WERI-Rb-1 (cell line): ENCODE measurements at regions not wholly inside any gene's neighbourhood (a gene's known extent, or its start where the extent isn't known, plus 50 kb on each side); places are given as distances from the start of the nearest gene placed in this dataset.
A peak's percentile ranks its signal among the peaks of the same experiment; 100 is the strongest.

Experiments used
- DNase-seq: peaks from one replicate; pipeline ENCODE4 v3.0.0-alpha.2; 2020
- H3K27ac ChIP-seq: fragments of 250-450 bp; sonication (Bioruptor Pico); 2 replicates; pipeline ENCODE4 v1.5.1; 2020; ENCODE audit warnings: mild to moderate bottlenecking, moderate library complexity
- H3K27me3 ChIP-seq: fragments of 250-450 bp; sonication (Bioruptor Pico); 2 replicates; pipeline ENCODE4 v1.5.1; 2021; ENCODE audit warnings: mild to moderate bottlenecking, low read depth, moderate library complexity; ENCODE audit not compliant: insufficient read depth, severe bottlenecking
- H3K36me3 ChIP-seq: fragments of 250-450 bp; sonication (Bioruptor Pico); 2 replicates; pipeline ENCODE4 v1.5.1; 2020; ENCODE audit warnings: mild to moderate bottlenecking, moderate library complexity
- H3K4me3 ChIP-seq: 2 replicates; pipeline ENCODE4 v1.5.1; 2011; ENCODE audit warnings: low read depth, mild to moderate bottlenecking, control low read depth, low read length
- H3K9me3 ChIP-seq: fragments of 250-450 bp; sonication (Bioruptor Pico); 2 replicates; pipeline ENCODE4 v1.5.1; 2021; ENCODE audit warnings: mild to moderate bottlenecking, moderate library complexity; ENCODE audit not compliant: severe bottlenecking
- CTCF ChIP-seq: IDR thresholded peaks from 2 replicates; pipeline ENCODE4 v1.5.1; 2011; ENCODE audit warnings: low read depth, mild to moderate bottlenecking, control low read depth, inconsistent platforms, low read length

- H3K27ac ChIP-seq, result no peak overlapping the region
- no peaks in the 10 kb centered on the region for H3K27me3 ChIP-seq
- no peak for DNase-seq
- H3K9me3 ChIP-seq, result no peaks in the 10 kb centered on the region
- H3K36me3 ChIP-seq, result peaks cover 4% of the 10 kb centered on the region
- H3K4me3 ChIP-seq, result no peak overlapping the region
- no peak for TF ChIP-seq CTCF
Measured at GRCh38 chr1:39122056-39122455, 82.4 kb upstream of the MACF1 start.

- no peak for DNase-seq
- H3K9me3 ChIP-seq, result no peaks in the 10 kb centered on the region
- TF ChIP-seq CTCF, result no peak
- H3K27me3 ChIP-seq, result no peaks in the 10 kb centered on the region
- no peak overlapping the region for H3K4me3 ChIP-seq
- no peak overlapping the region for H3K27ac ChIP-seq
- H3K36me3 ChIP-seq, result peaks cover 4% of the 10 kb centered on the region
Measured at GRCh38 chr1:39124282-39124681, 80.2 kb upstream of the MACF1 start.

- no peak for DNase-seq
- Histone ChIP-seq H3K9me3 (no peaks in the 10 kb centered on the region), H3K36me3 (peaks cover 4% of the 10 kb centered on the region), H3K27ac (no peak overlapping the region), H3K4me3 (no peak overlapping the region), H3K27me3 (no peaks in the 10 kb centered on the region)
- no peak for TF ChIP-seq CTCF
Measured at GRCh38 chr1:39127513-39127912, 77.0 kb upstream of the MACF1 start.

GRCh38 chr1:39128126-39128525 is 76.4 kb upstream of the MACF1 start:
- no peak for TF ChIP-seq CTCF
- H3K27ac ChIP-seq, result no peak overlapping the region
- no peaks in the 10 kb centered on the region for H3K9me3 ChIP-seq

GRCh38 chr1:39128959-39129358 is 75.5 kb upstream of the MACF1 start:
- no peak for TF ChIP-seq CTCF

More at GRCh38 chr1:39128126-39128525, 76.4 kb upstream of the MACF1 start:
- H3K4me3 ChIP-seq, result no peak overlapping the region
- H3K36me3 ChIP-seq, result peaks cover 4% of the 10 kb centered on the region
- no peak for DNase-seq
- H3K27me3 ChIP-seq, result no peaks in the 10 kb centered on the region

GRCh38 chr1:39129514-39129913 is 75.0 kb upstream of the MACF1 start:
- no peaks in the 10 kb centered on the region for H3K27me3 ChIP-seq
- H3K27ac ChIP-seq, result no peak overlapping the region
- no peak overlapping the region for H3K4me3 ChIP-seq
- DNase-seq, result peak; percentile 21
- H3K36me3 ChIP-seq, result peaks cover 4% of the 10 kb centered on the region
- TF ChIP-seq CTCF, result peak; percentile 44; the same call in 1 of the 2 replicates
- no peaks in the 10 kb centered on the region for H3K9me3 ChIP-seq

More at GRCh38 chr1:39128959-39129358, 75.5 kb upstream of the MACF1 start:
- H3K4me3 ChIP-seq, result no peak overlapping the region
- no peaks in the 10 kb centered on the region for H3K27me3 ChIP-seq
- H3K36me3 ChIP-seq, result peaks cover 4% of the 10 kb centered on the region
- H3K27ac ChIP-seq, result no peak overlapping the region
- no peaks in the 10 kb centered on the region for H3K9me3 ChIP-seq
- no peak for DNase-seq
